ENCODE measurements at regions not wholly inside any gene's neighbourhood (a gene's known extent, or its start where the extent isn't known, plus 50 kb on each side); places are given as distances from the start of the nearest gene placed in this dataset.

- TF ChIP-seq POLR2A (IDR thresholded peaks at IDR 0.05; ENCODE audit: low read depth, low read length) (no peak), POLR2AphosphoS5 (IDR thresholded peaks at IDR 0.05; ENCODE audit: low read depth, low read length) (no peak), SPI1 (IDR thresholded peaks at IDR 0.05; ENCODE audit: low read depth, low read length) (no peak)
These were observed 123.1 kb downstream of the BRD1 start for GRCh38 chr22:49704345-49705215.

Measured in GM12891 (cell line).